Esophagus (tissue), 2 donors: ENCODE measurements at regions not wholly inside any gene's neighbourhood (a gene's known extent, or its start where the extent isn't known, plus 50 kb on each side); places are given as distances from the start of the nearest gene placed in this dataset.
"Not testable (repeated sequence)": the region's sequence is repeated elsewhere in the genome, so short reads cannot be mapped to it uniquely, and the experiment has no call there.

Experiments used
- H3K27ac ChIP-seq, 2 donors: one replicate each; pipeline ENCODE4 v1.5.1; 2013; ENCODE audit warnings: low read depth in 2 of 2, mild to moderate bottlenecking in 2 of 2, inconsistent platforms in 1 of 2, low read length in 1 of 2, moderate library complexity in 1 of 2
- H3K27me3 ChIP-seq, 2 donors: one replicate each; pipeline ENCODE4 v1.6.1; 2013; ENCODE audit warnings: low read length in 2 of 2, control low read depth in 1 of 2, mild to moderate bottlenecking in 1 of 2; ENCODE audit not compliant: insufficient read depth in 2 of 2, control insufficient read depth in 1 of 2
- H3K36me3 ChIP-seq, 2 donors: one replicate each; pipeline ENCODE4 v1.6.1; 2013; ENCODE audit warnings: low read length in 1 of 2; ENCODE audit not compliant: control insufficient read depth in 2 of 2, insufficient read depth in 2 of 2
- H3K4me1 ChIP-seq, 2 donors: one replicate each; pipeline ENCODE4 v1.6.1; 2013; ENCODE audit warnings: low read length in 1 of 2; ENCODE audit not compliant: control insufficient read depth in 2 of 2, insufficient read depth in 2 of 2
- H3K4me3 ChIP-seq, 2 donors: one replicate each; pipeline ENCODE4 v1.5.1; 2013; ENCODE audit warnings: low read length in 2 of 2, mild to moderate bottlenecking in 2 of 2, low read depth in 1 of 2, moderate library complexity in 1 of 2
- H3K9me3 ChIP-seq, 2 donors: one replicate each; pipeline ENCODE4 v1.6.1; 2013; ENCODE audit warnings: mild to moderate bottlenecking in 2 of 2, low read depth in 1 of 2, low read length in 1 of 2, moderate library complexity in 1 of 2; ENCODE audit not compliant: control insufficient read depth in 2 of 2, insufficient read depth in 1 of 2
- WGBS, 2 donors: extraction: QIAGEN DNeasy Blood & Tissue Kit; methylation state at CpG; one replicate each; pipeline ENCODE4 v1.1.7; 2013; 5-methylcytosine and 5-hydroxymethylcytosine counted together
- donor health status: healthy with polysubstance abuse.
- donor health status: Bipolar disorder and iron deficiency.

GRCh38 chr2:12463189-12463588, 253.5 kb upstream of the TRIB2 start:
- H3K9me3 ChIP-seq: no peaks in the 10 kb centered on the region
- H3K4me1 ChIP-seq: no peaks in the 10 kb centered on the region
- WGBS, 2 donors: 62 to 88% methylated on average over 5 of the region's 5 CpGs
- H3K36me3 ChIP-seq: no peaks in the 10 kb centered on the region
- H3K4me3 ChIP-seq: no peak overlapping the region
- no peaks in the 10 kb centered on the region for H3K27me3 ChIP-seq
- no peak overlapping the region for H3K27ac ChIP-seq

GRCh38 chr2:12465631-12466135, 251.1 kb upstream of the TRIB2 start:
- Histone ChIP-seq H3K4me1 (no peaks in the 10 kb centered on the region), H3K27me3 (no peaks in the 10 kb centered on the region), H3K9me3 (no peaks in the 10 kb centered on the region), H3K27ac (no peak overlapping the region), H3K4me3 (no peak overlapping the region), H3K36me3 (no peaks in the 10 kb centered on the region)
- 71 to 79% methylated on average over 5 of the region's 5 CpGs for WGBS, 2 donors

GRCh38 chr2:12467303-12467702, 249.4 kb upstream of the TRIB2 start:
- Histone ChIP-seq H3K27me3 (no peaks in the 10 kb centered on the region), H3K4me3 (no peak overlapping the region), H3K4me1 (no peaks in the 10 kb centered on the region), H3K36me3 (no peaks in the 10 kb centered on the region), H3K27ac (no peak overlapping the region), H3K9me3 (no peaks in the 10 kb centered on the region)
- WGBS, 2 donors: 94 to 97% methylated on average over 4 of the region's 4 CpGs

GRCh38 chr2:12469141-12469561, 247.6 kb upstream of the TRIB2 start:
- no peak overlapping the region for H3K27ac ChIP-seq
- no peaks in the 10 kb centered on the region for H3K9me3 ChIP-seq
- H3K27me3 ChIP-seq: no peaks in the 10 kb centered on the region
- WGBS, 2 donors: 72 to 74% methylated on average over 3 of the region's 3 CpGs
- H3K4me3 ChIP-seq: no peak overlapping the region
- H3K36me3 ChIP-seq: no peaks in the 10 kb centered on the region
- H3K4me1 ChIP-seq: no peaks in the 10 kb centered on the region

- H3K27me3 ChIP-seq, H3K4me3 ChIP-seq, H3K4me1 ChIP-seq, H3K27ac ChIP-seq, H3K36me3 ChIP-seq, H3K9me3 ChIP-seq: not testable (repeated sequence)
Measured at GRCh38 chr2:12472265-12472664, 244.5 kb upstream of the TRIB2 start.

- Histone ChIP-seq H3K36me3 (no peaks in the 10 kb centered on the region), H3K4me3 (no peak overlapping the region), H3K27ac (no peak overlapping the region), H3K9me3 (no peaks in the 10 kb centered on the region), H3K27me3 (no peaks in the 10 kb centered on the region), H3K4me1 (no peaks in the 10 kb centered on the region)
- 84 to 89% methylated on average over 9 of the region's 9 CpGs for WGBS, 2 donors
Measured at GRCh38 chr2:12478151-12479064, 238.3 kb upstream of the TRIB2 start.

GRCh38 chr2:12479065-12479601, 237.6 kb upstream of the TRIB2 start:
- Histone ChIP-seq H3K36me3 (no peaks in the 10 kb centered on the region), H3K27me3 (no peaks in the 10 kb centered on the region), H3K9me3 (no peaks in the 10 kb centered on the region), H3K4me3 (no peak overlapping the region), H3K27ac (no peak overlapping the region), H3K4me1 (no peaks in the 10 kb centered on the region)
- WGBS, 2 donors: 72 to 75% methylated on average over 1 of the region's 1 CpG

GRCh38 chr2:12484536-12485115, 232.1 kb upstream of the TRIB2 start:
- H3K27ac ChIP-seq: no peak overlapping the region
- H3K27me3 ChIP-seq: no peaks in the 10 kb centered on the region
- H3K4me1 ChIP-seq: peaks cover 0 to 3% of the 10 kb centered on the region in 2 donors
- 71 to 72% methylated on average over 3 of the region's 3 CpGs for WGBS, 2 donors
- H3K4me3 ChIP-seq: no peak overlapping the region
- H3K9me3 ChIP-seq: no peaks in the 10 kb centered on the region
- H3K36me3 ChIP-seq: no peaks in the 10 kb centered on the region

GRCh38 chr2:12486205-12487118, 230.3 kb upstream of the TRIB2 start:
- no peaks in the 10 kb centered on the region for H3K36me3 ChIP-seq
- WGBS, 2 donors: 41 to 59% methylated on average over 9 of the region's 9 CpGs
- no peak overlapping the region for H3K4me3 ChIP-seq
- no peak overlapping the region for H3K27ac ChIP-seq
- H3K9me3 ChIP-seq: no peaks in the 10 kb centered on the region
- no peaks in the 10 kb centered on the region for H3K27me3 ChIP-seq
- H3K4me1 ChIP-seq: peaks cover 0 to 3% of the 10 kb centered on the region in 2 donors
